ENCODE measurements at regions not wholly inside any gene's neighbourhood (a gene's known extent, or its start where the extent isn't known, plus 50 kb on each side); places are given as distances from the start of the nearest gene placed in this dataset.

- peaks cover 0 to 17% (median 0%) of the 10 kb centered on the region in 3 donors for H3K36me3 ChIP-seq
- 67 to 69% methylated on average over 8 of the region's 8 CpGs for WGBS, 2 donors
- no peak overlapping the region for H3K4me3 ChIP-seq
- peaks cover 0 to 41% (median 0%) of the 10 kb centered on the region in 4 donors for H3K4me1 ChIP-seq
- no peaks in the 10 kb centered on the region for H3K27me3 ChIP-seq
- TF ChIP-seq CTCF (IDR thresholded peaks at IDR 0.05) (no peak), EP300 (IDR thresholded peaks at IDR 0.05) (no peak), POLR2A (IDR thresholded peaks at IDR 0.05) (no peak)
- no peak for DNase-seq (ENCODE audit: low spot score in 2 of 2)
- peak overlapping the region in 1 of 4 donors; percentile 46 for H3K27ac ChIP-seq
- peaks cover 0 to 19% (median 0%) of the 10 kb centered on the region in 4 donors for H3K9me3 ChIP-seq
These were observed 1168.2 kb downstream of the BRD1 start for GRCh38 chr22:48659404-48659996.

- TF ChIP-seq EP300 (IDR thresholded peaks at IDR 0.05) (no peak), CTCF (IDR thresholded peaks at IDR 0.05) (no peak), POLR2A (IDR thresholded peaks at IDR 0.05) (no peak)
- peaks cover 0 to 14% (median 0%) of the 10 kb centered on the region in 4 donors for H3K9me3 ChIP-seq
- peak overlapping the region in 1 of 4 donors; percentile 46 for H3K27ac ChIP-seq
- peaks cover 0 to 47% (median 0%) of the 10 kb centered on the region in 4 donors for H3K4me1 ChIP-seq
- WGBS, 2 donors: 91 to 92% methylated on average over 14 to 18 of the region's 18 CpGs
- DNase-seq (ENCODE audit: low spot score in 2 of 2): no peak
- H3K27me3 ChIP-seq: no peaks in the 10 kb centered on the region
- peaks cover 0 to 17% (median 0%) of the 10 kb centered on the region in 3 donors for H3K36me3 ChIP-seq
- H3K4me3 ChIP-seq: no peak overlapping the region
These were observed 1168.8 kb downstream of the BRD1 start for GRCh38 chr22:48658871-48659270.

- Histone ChIP-seq H3K27me3 (no peaks in the 10 kb centered on the region), H3K4me1 (peaks cover 0 to 53% (median 0%) of the 10 kb centered on the region in 4 donors), H3K4me3 (no peak overlapping the region), H3K9me3 (peaks cover 0 to 8% (median 0%) of the 10 kb centered on the region in 4 donors), H3K36me3 (peaks cover 0 to 14% (median 0%) of the 10 kb centered on the region in 3 donors), H3K27ac (no peak overlapping the region)
- TF ChIP-seq EP300 (IDR thresholded peaks at IDR 0.05) (no peak), POLR2A (IDR thresholded peaks at IDR 0.05) (no peak), CTCF (IDR thresholded peaks at IDR 0.05) (no peak)
- 92% methylated on average over 13 to 15 of the region's 15 CpGs for WGBS, 2 donors
- no peak for DNase-seq (ENCODE audit: low spot score in 2 of 2)
These were observed 1169.4 kb downstream of the BRD1 start for GRCh38 chr22:48658246-48658645.

GRCh38 chr22:48654492-48654891 is 1173.2 kb downstream of the BRD1 start:
- peak overlapping the region in 2 of 4 donors; percentile 80 to 81 for H3K27ac ChIP-seq
- 38 to 49% methylated on average over 9 of the region's 9 CpGs for WGBS, 2 donors
- DNase-seq (ENCODE audit: low spot score in 2 of 2): no peak
- peaks cover 0 to 12% (median 0%) of the 10 kb centered on the region in 3 donors for H3K36me3 ChIP-seq
- H3K9me3 ChIP-seq: peaks cover 0 to 6% (median 0%) of the 10 kb centered on the region in 4 donors
- H3K4me3 ChIP-seq: no peak overlapping the region
- peaks cover 0 to 50% (median 7%) of the 10 kb centered on the region in 4 donors for H3K4me1 ChIP-seq
- H3K27me3 ChIP-seq: no peaks in the 10 kb centered on the region
- TF ChIP-seq CTCF (IDR thresholded peaks at IDR 0.05) (no peak), EP300 (IDR thresholded peaks at IDR 0.05) (peak in 1 of 2 donors; percentile 7)

GRCh38 chr22:48653929-48654328 is 1173.7 kb downstream of the BRD1 start:
- Histone ChIP-seq H3K4me3 (no peak overlapping the region), H3K4me1 (peaks cover 0 to 44% (median 7%) of the 10 kb centered on the region in 4 donors), H3K27me3 (no peaks in the 10 kb centered on the region), H3K9me3 (peaks cover 0 to 6% (median 0%) of the 10 kb centered on the region in 4 donors), H3K36me3 (peaks cover 0 to 11% (median 0%) of the 10 kb centered on the region in 3 donors), H3K27ac (peak overlapping the region in 3 of 4 donors; percentile 15 to 81 (median 80))
- WGBS, 2 donors: 64 to 87% methylated on average over 9 to 18 of the region's 18 CpGs
- DNase-seq (ENCODE audit: low spot score in 2 of 2): no peak
- TF ChIP-seq EP300 (IDR thresholded peaks at IDR 0.05) (no peak), CTCF (IDR thresholded peaks at IDR 0.05) (no peak), POLR2A (IDR thresholded peaks at IDR 0.05) (no peak)

All from tibial nerve (tissue), 4 donors.